HG03432 (cell line): ENCODE measurements at regions not wholly inside any gene's neighbourhood (a gene's known extent, or its start where the extent isn't known, plus 50 kb on each side); places are given as distances from the start of the nearest gene placed in this dataset.
"Not testable (repeated sequence)": the region's sequence is repeated elsewhere in the genome, so short reads cannot be mapped to it uniquely, and the experiment has no call there.

ENCODE experiments used
- ATAC-seq: cut with Tn5 transposase; IDR thresholded peaks from one replicate; pipeline ENCODE4 v1.9.1; 2021; ENCODE audit warnings: mild to moderate bottlenecking, moderate library complexity; ENCODE audit not compliant: unreplicated experiment

- ATAC-seq, result no peak
Measured at GRCh38 chr3:38966811-38967692, 84.7 kb downstream of the SCN11A start.

DNA sequence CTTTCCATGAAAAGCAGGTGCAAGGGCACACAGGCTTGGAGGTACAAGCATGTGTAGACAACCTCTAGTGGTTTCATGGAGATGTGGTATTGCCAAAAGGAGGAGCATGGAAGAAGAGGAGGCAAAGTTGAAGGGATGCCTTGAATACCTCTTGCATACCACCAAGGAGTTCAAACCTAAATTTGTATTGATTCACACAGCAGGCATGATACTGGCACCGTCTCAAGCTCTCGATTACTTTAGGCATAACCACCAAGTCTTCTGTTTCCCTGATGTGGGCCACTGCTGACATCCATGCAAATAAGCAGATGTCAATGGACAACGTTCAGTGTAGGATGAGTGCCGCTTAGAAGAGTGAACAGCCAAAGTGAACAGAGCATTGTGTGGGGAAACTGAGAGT, 87.1 kb downstream of the SCN11A start:
- ATAC-seq, result no peak

GRCh38 chr3:38964204-38964603, 87.5 kb downstream of the SCN11A start:
- no peak for ATAC-seq

DNA sequence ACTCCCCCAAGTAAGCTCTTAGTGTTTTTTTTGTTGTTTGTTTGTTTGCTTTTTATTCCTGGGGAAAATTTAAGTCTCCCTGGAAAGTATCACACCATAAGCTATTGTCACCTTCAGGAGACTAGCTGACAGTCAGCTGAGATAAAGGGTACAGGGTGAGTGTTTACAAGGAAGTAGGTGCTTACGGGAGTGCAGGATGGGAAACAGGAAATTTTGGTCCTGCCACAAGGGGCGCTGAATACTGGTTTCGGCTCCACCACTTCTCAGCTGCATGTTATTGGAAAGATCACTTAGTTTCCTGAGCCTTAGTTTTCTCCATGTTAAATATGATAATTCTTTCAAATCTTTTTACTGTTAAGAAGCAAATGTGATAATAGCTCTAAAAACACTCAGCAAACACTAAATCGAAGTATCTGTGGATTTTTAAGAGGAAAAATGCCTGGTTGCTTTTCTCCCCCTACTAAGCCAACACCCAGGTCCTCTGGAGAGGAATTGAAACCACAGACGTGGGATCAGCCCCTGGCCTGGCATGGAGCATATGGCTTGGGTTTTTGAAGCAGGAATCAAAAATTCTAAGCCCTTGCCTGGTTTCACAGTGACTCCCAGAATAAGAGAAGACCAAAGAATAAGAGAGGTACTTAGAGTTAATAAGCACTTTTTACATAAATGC, 90.7 kb downstream of the SCN11A start:
- no peak for ATAC-seq

GRCh38 chr3:38960042-38960622, 91.6 kb downstream of the SCN11A start:
- no peak for ATAC-seq

DNA sequence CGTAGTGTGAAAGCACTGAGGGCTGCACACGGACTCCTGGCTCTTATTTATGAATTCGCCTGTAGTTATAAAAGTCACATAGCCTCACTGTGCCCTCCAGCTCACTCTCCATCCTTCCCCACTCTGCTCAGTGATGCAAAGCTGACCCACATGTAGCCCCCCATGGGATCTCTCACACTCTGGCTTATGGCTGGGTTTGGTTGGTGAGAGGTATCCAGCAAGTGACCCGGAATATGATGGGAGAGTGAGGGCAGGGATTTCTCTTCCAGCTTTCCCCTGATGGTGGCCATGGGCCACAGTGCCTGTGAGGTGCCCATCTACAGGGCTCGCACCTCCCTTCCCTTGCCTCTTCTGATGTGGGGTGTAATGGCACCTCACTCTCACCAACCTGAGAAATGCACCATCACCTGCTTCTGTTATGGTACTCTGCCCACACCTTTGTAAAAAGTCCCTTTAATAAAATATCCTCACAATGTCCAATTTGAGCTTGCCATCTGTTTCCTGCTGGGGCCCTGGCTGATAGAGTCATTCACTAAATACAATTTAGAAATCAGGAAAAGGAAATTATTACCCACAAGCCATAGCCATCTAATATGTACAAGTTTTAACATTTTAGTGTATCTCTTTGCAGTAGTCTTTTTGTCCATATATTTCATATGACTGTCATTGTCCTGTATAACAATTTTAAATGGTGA, 93.6 kb downstream of the SCN11A start:
- no peak for ATAC-seq

DNA sequence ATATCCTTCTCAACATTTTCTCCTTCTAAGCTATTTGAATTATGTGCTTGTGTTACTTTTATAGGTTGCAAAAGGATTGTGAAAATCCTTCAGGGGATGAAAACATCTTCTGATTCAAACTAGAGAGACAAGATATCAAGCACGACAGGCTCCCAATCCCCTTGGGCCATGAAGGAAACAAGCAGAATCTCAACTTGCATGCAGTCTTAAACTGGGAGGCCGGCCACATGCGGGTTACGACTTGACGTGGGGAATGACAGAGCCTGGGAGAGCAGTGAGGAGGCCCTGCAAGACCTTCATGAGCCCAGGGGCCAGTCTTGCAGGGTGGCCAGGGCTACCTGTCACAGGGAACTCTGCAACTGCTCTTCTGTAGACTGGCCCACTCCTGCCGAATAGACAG, 94.4 kb downstream of the SCN11A start:
- no peak for ATAC-seq

DNA sequence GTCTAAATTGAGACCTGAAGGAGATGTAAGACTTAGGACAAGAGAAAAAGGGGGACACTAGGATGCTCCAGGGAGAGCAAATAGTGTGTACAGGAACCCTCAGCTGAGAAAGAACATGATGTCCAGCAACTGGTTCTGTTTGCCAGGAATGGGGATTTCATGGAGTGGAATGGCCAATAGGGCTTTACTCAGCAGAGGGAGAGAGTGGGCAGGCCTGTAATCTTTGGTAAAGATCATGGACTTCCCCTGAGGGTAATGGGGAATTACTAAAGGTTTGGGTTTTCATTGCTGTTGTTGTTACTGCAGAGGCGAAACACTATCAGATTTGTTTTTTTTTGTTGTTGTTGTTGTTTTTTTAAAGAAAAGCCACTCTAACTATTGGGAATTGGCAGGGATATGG, 99.0 kb downstream of the SCN11A start:
- ATAC-seq, result no peak

- ATAC-seq, result not testable (repeated sequence)
Measured at GRCh38 chr3:38951167-38951566, 100.6 kb downstream of the SCN11A start.

GRCh38 chr3:38950581-38950980, 101.2 kb downstream of the SCN11A start:
- ATAC-seq, result no peak

DNA sequence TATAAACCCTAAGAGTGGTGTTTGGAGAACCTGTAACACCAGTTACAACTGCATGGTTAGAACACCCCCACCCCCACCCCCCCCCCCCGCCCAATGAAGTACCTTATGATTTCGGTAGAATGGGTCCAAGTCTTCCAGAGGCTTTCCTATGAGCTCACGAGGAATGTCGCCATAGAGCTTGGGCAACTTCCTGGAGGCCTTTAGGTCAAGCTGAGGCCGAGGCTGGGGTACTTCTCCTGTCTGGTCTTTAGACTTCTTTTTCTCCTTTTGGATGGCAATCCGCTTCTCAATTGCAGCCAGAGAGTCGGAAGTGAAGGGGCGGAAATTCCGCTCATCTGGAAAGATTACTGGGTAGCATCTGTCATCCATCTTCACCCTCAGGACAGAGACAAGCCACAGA, 101.8 kb downstream of the SCN11A start:
- no peak for ATAC-seq

DNA sequence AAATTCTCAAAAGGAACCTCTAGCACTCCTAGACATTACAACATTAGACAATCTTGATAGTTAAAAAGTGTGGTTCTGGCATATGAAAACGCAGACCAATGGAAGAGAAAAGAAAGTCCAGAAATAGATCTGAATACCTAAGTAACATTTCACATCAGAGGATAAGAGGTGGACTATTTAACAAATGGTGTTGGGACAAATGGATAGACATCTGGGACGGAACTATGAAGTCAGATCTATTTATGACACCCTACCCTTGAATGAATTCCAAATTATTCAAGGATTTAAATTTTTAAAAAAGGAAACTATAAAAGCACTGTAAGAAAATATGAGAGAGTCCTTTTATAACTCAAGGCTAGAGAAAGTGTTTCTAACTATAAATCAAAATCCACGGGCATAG, 111.3 kb downstream of the SCN11A start:
- no peak for ATAC-seq

GRCh38 chr3:38925351-38925750, 109.3 kb upstream of the SCN10A start:
- no peak for ATAC-seq

DNA sequence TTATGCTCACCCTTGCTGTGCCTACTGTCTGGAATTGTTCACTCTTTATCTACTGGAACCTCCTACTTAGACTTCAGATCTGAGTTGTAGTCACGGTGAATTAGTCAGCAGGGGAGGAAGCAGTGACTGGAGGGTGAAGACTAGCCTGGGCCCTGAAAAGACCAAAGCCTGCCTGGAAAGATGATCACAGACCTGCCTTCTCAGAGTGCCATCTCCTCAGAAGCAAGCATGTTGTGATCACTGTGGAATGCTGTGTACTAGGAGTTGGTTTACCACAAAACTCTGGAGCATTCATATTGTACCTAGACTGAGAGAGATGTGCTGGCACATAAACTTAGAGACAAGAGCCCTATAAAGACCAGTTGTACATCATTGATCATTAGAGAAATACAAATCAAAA, 100.7 kb upstream of the SCN10A start:
- no peak for ATAC-seq

GRCh38 chr3:38907426-38907825, 91.4 kb upstream of the SCN10A start:
- ATAC-seq, result no peak

GRCh38 chr3:38890426-38890825, 74.4 kb upstream of the SCN10A start:
- ATAC-seq, result no peak

GRCh38 chr3:38878646-38879045, 62.6 kb upstream of the SCN10A start:
- ATAC-seq, result no peak
